SU-DHL-6 (cell line): ENCODE measurements at regions not wholly inside any gene's neighbourhood (a gene's known extent, or its start where the extent isn't known, plus 50 kb on each side); places are given as distances from the start of the nearest gene placed in this dataset.

Source experiments
- H2AFZ ChIP-seq: fragments of 200-600 bp; sonication (generic); 2 replicates; pipeline ENCODE4 v1.6.1; 2014; ENCODE audit warnings: low read depth, mild to moderate bottlenecking, moderate library complexity, mixed read lengths, antibody characterized with exemption, low read length; ENCODE audit not compliant: severe bottlenecking
- H3F3A ChIP-seq: fragments of 200-600 bp; shearing (Covaris generic); 2 replicates; pipeline ENCODE4 v1.6.0; 2016; ENCODE audit warnings: antibody characterized with exemption, mild to moderate bottlenecking; ENCODE audit not compliant: insufficient read depth
- H3K27ac ChIP-seq: fragments of 200-600 bp; sonication (generic); 2 replicates; pipeline ENCODE4 v1.5.1; 2016; ENCODE audit warnings: low read depth, mild to moderate bottlenecking, low read length, moderate library complexity, mixed read lengths
- H3K27me3 ChIP-seq: fragments of 200-600 bp; sonication (generic), shearing (Covaris generic); 2 replicates; pipeline ENCODE4 v1.6.0; 2014; ENCODE audit warnings: mild to moderate bottlenecking, low read length
- H3K36me3 ChIP-seq: fragments of 200-600 bp; sonication (generic); 2 replicates; pipeline ENCODE4 v1.6.1; 2014; ENCODE audit warnings: mild to moderate bottlenecking, low read length, mixed read lengths
- H3K4me2 ChIP-seq: fragments of 300-600, 200-600 bp; shearing (Covaris generic), sonication (generic); 2 replicates; pipeline ENCODE4 v1.6.0; 2014; ENCODE audit warnings: low read length, low read depth, mild to moderate bottlenecking; ENCODE audit not compliant: poor library complexity, severe bottlenecking
- H3K4me3 ChIP-seq: fragments of 200-600 bp; sonication (generic); 2 replicates; pipeline ENCODE4 v1.5.1; 2014; ENCODE audit warnings: antibody characterized with exemption, low read length, mild to moderate bottlenecking, mixed read lengths; ENCODE audit not compliant: insufficient read depth, poor library complexity, severe bottlenecking
- H3K79me2 ChIP-seq: fragments of 200-600 bp; sonication (generic); 2 replicates; pipeline ENCODE4 v1.6.1; 2014; ENCODE audit warnings: mild to moderate bottlenecking, low read length, moderate library complexity; ENCODE audit not compliant: insufficient read depth
- H3K9ac ChIP-seq: fragments of 200-600 bp; sonication (generic); 2 replicates; pipeline ENCODE4 v1.7.0; 2014; ENCODE audit warnings: mild to moderate bottlenecking, low read length
- H3K9me2 ChIP-seq: fragments of 200-600 bp; sonication (generic); replicated peaks from 2 replicates; pipeline ENCODE4 v1.6.1; 2014; ENCODE audit warnings: low read length; ENCODE audit not compliant: insufficient read depth
- H3K9me3 ChIP-seq: fragments of 200-600 bp; sonication (generic); 2 replicates; pipeline ENCODE4 v1.6.1; 2014; ENCODE audit warnings: low read length, mixed read lengths; ENCODE audit not compliant: insufficient read depth
- H4K20me1 ChIP-seq: fragments of 200-600 bp; sonication (generic); 2 replicates; pipeline ENCODE4 v1.6.1; 2014; ENCODE audit warnings: low read depth, mild to moderate bottlenecking, antibody characterized with exemption, low read length, moderate library complexity, mixed read lengths
- CTCF ChIP-seq: fragments of 200-600 bp; sonication (generic); IDR thresholded peaks from one replicate; pipeline ENCODE4 v1.5.1; 2017; ENCODE audit warnings: antibody characterized with exemption, mild to moderate bottlenecking, low read length, moderate library complexity; ENCODE audit not compliant: insufficient read depth, poor library complexity, severe bottlenecking
- EZH2phosphoT487 ChIP-seq: fragments of 200-600 bp; sonication (generic), shearing (Covaris generic); conservative IDR thresholded peaks from 2 replicates; pipeline ENCODE4 v1.6.1; 2018; ENCODE audit warnings: mild to moderate bottlenecking, antibody characterized with exemption, low read length, moderate library complexity, mixed read lengths

- Histone ChIP-seq H3K27me3 (no peaks in the 10 kb centered on the region), H3K9me3 (no peaks in the 10 kb centered on the region), H2AFZ (no peak overlapping the region), H3K9me2 (no peaks in the 10 kb centered on the region), H3K27ac (no peak overlapping the region), H4K20me1 (no peaks in the 10 kb centered on the region), H3K79me2 (no peaks in the 10 kb centered on the region), H3F3A (no peaks in the 10 kb centered on the region), H3K9ac (no peak overlapping the region), H3K36me3 (no peaks in the 10 kb centered on the region), H3K4me3 (no peak overlapping the region), H3K4me2 (no peak overlapping the region)
- TF ChIP-seq EZH2phosphoT487 (no peak), CTCF (no peak)
Observed at GRCh38 chr2:176745543-176746200, 466.9 kb upstream of the HNRNPA3 start.

- Histone ChIP-seq H3K9me2 (no peaks in the 10 kb centered on the region), H3K27me3 (no peaks in the 10 kb centered on the region), H3F3A (no peaks in the 10 kb centered on the region), H3K27ac (no peak overlapping the region), H4K20me1 (no peaks in the 10 kb centered on the region), H3K9me3 (no peaks in the 10 kb centered on the region), H3K9ac (no peak overlapping the region), H3K36me3 (no peaks in the 10 kb centered on the region), H2AFZ (no peak overlapping the region), H3K79me2 (no peaks in the 10 kb centered on the region), H3K4me2 (no peak overlapping the region), H3K4me3 (no peak overlapping the region)
- TF ChIP-seq EZH2phosphoT487 (no peak), CTCF (no peak)
Observed at GRCh38 chr2:176746411-176746810, 466.2 kb upstream of the HNRNPA3 start.

- Histone ChIP-seq H3K4me2 (no peak overlapping the region), H3K4me3 (no peak overlapping the region), H4K20me1 (no peaks in the 10 kb centered on the region), H3K9me3 (no peaks in the 10 kb centered on the region), H2AFZ (no peak overlapping the region), H3K27ac (no peak overlapping the region), H3K9ac (no peak overlapping the region), H3F3A (no peaks in the 10 kb centered on the region), H3K27me3 (no peaks in the 10 kb centered on the region), H3K36me3 (no peaks in the 10 kb centered on the region), H3K9me2 (no peaks in the 10 kb centered on the region), H3K79me2 (no peaks in the 10 kb centered on the region)
- TF ChIP-seq EZH2phosphoT487 = no peak
- TF ChIP-seq CTCF = no peak
Observed at GRCh38 chr2:176747506-176747905, 465.1 kb upstream of the HNRNPA3 start.
